ENCODE measurements at regions not wholly inside any gene's neighbourhood (a gene's known extent, or its start where the extent isn't known, plus 50 kb on each side); places are given as distances from the start of the nearest gene placed in this dataset.

- no peak for DNase-seq (ENCODE audit: low read depth in 3 of 3)
Measured at GRCh38 chr18:78069784-78070664, 820.4 kb downstream of the GALR1 start.

DNA sequence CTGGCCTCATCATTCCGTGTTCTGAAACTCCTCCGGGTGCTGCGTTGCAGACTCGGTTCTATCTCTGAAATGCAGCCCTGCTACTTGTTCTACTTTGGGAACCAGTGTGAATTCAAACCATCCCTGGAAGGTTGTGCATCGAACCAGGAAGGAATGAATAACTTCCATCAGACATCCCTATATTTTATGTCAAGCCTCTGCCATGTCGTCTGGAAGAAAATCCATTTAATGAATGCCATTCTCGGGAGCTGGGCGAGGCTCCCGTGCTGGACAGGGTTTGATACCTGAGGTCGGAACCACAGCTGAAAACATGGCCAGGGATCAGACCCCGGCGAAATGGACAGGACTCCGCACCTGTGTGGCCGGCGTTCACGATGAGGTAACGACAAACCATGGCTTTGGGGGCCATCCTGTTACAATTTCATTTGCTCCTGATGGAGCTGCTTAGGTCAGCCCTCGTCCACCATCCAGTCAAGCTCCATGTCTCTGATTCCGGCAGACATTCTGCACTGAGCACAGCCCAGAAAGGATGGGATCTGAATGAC lies 821.6 kb downstream of the GALR1 start:
- DNase-seq (ENCODE audit: low read depth in 3 of 3), result no peak

DNA sequence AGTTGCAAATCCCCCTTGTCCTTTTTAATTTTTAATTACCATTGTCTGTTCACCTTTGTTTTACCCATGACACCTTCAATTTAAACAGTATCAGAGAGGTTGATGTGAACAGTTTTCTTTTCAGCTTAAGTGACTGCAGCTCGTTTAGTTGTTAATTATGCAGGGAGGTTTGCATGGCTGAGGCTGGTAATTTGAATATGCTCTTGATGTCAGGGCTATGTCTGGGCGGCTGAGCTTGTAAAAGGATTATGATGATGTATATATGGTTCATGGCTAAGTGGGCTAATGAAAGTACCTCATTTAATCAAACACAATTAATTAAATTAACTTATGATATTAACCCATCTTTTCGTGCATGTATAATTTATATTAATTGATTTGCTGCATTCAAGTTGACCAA lies 822.1 kb downstream of the GALR1 start:
- DNase-seq (ENCODE audit: low read depth in 3 of 3), result no peak

DNA sequence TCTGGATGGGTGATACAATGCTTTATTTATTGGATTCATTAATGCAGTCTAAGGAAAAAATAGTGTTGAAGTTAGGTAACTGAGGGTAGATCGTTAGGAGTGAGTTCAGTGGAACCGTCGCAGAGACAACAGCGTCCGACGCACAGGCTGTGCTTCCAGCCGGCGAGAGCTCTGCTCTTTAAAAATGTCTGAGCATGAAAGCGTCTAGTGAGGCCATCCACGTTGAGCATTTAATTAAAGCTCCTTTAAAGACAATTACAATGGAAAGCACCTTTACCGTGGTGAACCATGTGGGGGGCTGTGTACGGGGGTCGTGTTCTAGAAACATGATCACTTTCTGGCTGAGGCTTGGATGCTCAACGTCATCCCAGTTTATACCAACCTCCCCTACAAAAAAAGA lies 822.7 kb downstream of the GALR1 start:
- DNase-seq (ENCODE audit: low read depth in 3 of 3), result no peak

- no peak for DNase-seq (ENCODE audit: low read depth in 3 of 3)
Measured at GRCh38 chr18:78073275-78073674, 823.6 kb downstream of the GALR1 start.

DNA sequence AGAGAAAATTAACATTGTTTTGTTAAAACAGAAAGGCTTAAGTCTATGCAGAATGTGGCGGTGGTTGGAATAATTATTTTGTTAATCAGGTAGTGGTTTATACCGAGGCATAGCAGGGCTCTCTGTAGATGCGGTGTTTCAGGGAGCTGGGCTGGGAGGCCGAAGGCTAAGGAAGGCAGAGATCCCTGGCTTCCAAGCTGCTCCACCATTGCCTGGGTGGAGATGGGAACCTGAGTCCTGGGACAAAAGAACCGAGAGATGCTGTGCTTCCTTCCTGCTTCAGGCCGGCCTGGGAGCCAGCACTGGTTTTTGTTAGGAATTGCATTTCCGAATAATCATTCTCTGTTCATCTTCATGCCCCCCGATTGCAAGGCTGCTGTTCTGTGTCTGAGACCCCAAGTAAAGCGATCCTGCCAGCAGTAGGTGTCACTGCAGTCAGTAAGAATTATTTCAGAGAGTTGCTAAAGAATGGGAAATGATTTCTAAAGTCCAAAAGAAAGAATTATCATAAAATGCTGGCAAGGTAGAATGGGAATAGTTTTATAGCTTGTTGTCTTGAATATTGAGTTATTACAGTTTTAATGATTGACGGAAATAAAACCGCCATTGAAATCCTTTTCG lies 824.9 kb downstream of the GALR1 start:
- no peak for DNase-seq (ENCODE audit: low read depth in 3 of 3)

- no peak for DNase-seq (ENCODE audit: low read depth in 3 of 3)
Measured at GRCh38 chr18:78080081-78080480, 830.4 kb downstream of the GALR1 start.

GRCh38 chr18:78080761-78081160 lies 831.1 kb downstream of the GALR1 start:
- no peak for DNase-seq (ENCODE audit: low read depth in 3 of 3)

DNA sequence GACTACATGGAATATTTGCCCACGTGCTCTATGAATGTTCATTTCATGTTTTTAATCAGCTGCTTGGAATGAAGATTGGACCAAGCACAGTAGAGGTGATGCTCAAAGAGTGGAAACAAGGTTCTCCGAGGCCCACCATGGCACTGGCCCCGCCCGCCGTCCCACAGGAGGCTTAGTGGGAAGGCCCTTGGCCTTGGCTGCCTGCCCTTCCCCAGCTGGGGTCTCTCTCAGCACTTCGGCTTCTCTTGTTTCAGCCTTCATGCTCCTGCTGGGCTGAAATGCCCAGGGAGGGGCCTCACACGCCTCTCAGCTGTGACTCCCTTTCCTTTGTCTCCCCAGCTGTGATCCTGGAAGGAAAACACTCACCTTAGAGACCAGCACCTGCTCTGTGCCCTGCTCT lies 833.2 kb downstream of the GALR1 start:
- DNase-seq (ENCODE audit: low read depth in 3 of 3), result no peak

- DNase-seq (ENCODE audit: low read depth in 3 of 3), result no peak
Measured at GRCh38 chr18:78085241-78086185, 835.9 kb downstream of the GALR1 start.

GRCh38 chr18:78086931-78087330 lies 837.3 kb downstream of the GALR1 start:
- DNase-seq (ENCODE audit: low read depth in 3 of 3), result no peak

GRCh38 chr18:78087338-78087737 lies 837.7 kb downstream of the GALR1 start:
- no peak for DNase-seq (ENCODE audit: low read depth in 3 of 3)

GRCh38 chr18:78090584-78090983 lies 840.9 kb downstream of the GALR1 start:
- DNase-seq (ENCODE audit: low read depth in 3 of 3), result no peak

DNA sequence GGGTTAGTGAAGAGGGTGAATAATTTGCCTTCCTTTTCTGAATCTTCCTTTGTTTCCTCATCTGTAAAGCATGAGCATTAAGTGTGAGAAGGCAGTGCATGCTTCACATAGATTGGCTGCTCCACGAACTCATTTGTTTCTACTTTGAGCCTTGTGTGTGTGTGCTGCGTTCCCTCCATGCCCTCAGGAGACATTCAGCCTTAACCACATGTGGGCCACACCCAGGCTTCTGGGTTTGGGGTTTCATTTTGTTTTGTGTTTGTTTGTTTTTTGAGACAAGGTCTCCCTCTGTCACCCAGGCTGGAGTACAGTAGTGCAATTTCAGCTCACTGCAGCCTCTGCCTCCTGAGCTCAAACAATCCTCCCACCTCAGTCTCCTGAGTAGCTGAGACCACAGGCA lies 843.3 kb downstream of the GALR1 start:
- DNase-seq (ENCODE audit: low read depth in 3 of 3), result no peak

DNA sequence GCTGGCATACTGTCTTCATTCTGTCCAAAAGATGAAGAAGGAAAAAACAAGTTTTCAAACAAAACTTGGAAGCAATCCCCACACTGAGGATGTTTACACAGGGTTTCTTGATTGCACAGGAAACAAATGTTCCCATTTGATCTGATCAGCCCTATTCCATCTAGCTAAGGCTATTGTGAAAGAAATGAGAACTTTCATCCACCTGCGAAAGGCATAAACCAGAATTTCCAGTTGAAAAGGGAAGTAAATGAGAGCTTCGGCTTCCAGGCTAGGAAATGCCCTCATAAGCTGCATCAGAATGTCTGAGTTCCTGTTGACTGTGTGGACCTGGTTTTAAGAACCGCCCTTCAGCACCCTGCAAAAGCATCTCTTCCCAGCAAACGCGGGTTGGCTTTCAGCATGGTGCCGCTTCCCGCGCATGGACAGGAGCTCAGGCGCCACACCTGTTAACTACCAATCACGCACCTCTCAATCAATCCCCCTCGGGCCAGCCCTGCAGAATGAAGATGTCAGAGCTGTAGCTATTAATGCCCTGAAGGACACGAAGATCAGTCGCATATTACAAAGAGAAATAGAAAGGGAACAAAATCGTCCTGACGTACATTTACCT lies 850.4 kb downstream of the GALR1 start:
- no peak for DNase-seq (ENCODE audit: low read depth in 3 of 3)

GRCh38 chr18:78101091-78101490 lies 851.4 kb downstream of the GALR1 start:
- no peak for DNase-seq (ENCODE audit: low read depth in 3 of 3)

DNA sequence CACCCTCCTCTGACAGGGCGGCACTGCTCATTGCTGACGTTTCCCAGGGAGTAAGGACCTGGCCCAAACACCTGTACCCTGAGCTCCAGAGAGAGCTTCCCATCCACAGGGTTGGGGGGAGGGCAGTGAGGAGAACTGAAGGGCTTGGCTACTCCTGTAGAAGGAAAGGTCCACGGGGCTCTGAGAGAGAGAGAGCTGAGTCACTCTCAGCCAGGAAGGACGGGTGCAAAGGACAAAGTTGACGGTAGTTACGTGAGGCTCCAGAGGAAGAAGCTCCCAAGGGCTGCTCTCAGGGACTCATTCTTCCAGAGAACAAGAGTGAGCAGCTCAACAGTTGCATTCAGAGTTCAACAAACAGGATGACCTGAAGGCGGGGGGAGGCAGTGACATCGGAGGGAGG lies 852.5 kb downstream of the GALR1 start:
- no peak for DNase-seq (ENCODE audit: low read depth in 3 of 3)

GRCh38 chr18:78105611-78106010 lies 856.0 kb downstream of the GALR1 start:
- no peak for DNase-seq (ENCODE audit: low read depth in 3 of 3)

DNA sequence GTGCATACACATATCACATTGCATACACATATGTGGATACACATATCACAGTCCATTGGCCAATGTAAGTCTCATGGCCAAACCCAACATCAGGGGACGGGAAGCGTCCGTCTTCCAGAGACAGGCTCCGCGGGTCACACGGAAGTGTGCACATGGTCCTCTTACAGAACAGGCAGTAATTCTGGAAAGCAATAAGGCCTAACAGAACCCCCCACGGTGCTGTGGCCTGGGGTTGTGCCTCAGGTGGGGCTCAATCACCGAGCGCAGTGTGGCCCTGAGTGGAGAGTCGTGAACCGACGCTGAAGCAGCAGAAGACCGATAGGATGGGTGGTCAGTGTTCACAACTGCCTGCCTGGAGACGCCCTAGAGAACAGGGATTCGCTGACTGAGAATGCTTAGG lies 857.3 kb downstream of the GALR1 start:
- DNase-seq (ENCODE audit: low read depth in 3 of 3), result no peak

GRCh38 chr18:78107363-78107762 lies 857.7 kb downstream of the GALR1 start:
- no peak for DNase-seq (ENCODE audit: low read depth in 3 of 3)

- DNase-seq (ENCODE audit: low read depth in 3 of 3), result no peak
Measured at GRCh38 chr18:78108554-78108953, 858.9 kb downstream of the GALR1 start.

Data from stimulated activated CD4-positive, alpha-beta T cell treated with anti-CD3 and anti-CD28 coated beads, TNF-alpha, amount 100 ng/mL, for 24 hours (primary cell).